GM18511 (cell line): ENCODE measurements at regions not wholly inside any gene's neighbourhood (a gene's known extent, or its start where the extent isn't known, plus 50 kb on each side); places are given as distances from the start of the nearest gene placed in this dataset.
"Not testable (repeated sequence)": the region's sequence is repeated elsewhere in the genome, so short reads cannot be mapped to it uniquely, and the experiment has no call there.

Experiments
- ATAC-seq: cut with Tn5 transposase; IDR thresholded peaks from one replicate; pipeline ENCODE4 v1.9.1; 2021; ENCODE audit warnings: mild to moderate bottlenecking, moderate library complexity; ENCODE audit not compliant: unreplicated experiment

DNA sequence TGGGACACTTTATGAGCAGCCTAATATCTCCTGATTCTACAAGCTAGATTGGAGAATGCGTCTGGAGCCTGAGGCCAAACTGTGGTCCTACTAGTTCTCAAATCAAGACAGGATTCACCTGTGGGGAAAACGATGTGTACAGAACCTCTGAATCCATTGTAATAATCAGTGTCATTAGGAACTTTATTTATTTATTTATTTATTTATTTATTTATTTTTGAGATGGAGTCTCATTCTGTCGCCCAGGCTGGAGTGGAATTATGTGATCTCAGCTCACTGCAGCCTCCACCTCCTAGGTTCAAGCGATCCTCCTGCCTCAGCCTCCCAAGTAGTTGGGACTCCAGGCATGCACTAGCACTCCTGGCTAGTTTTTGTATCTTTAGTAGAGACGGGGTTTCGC, 52.6 kb upstream of the KIF26B start:
- not testable (repeated sequence) for ATAC-seq

DNA sequence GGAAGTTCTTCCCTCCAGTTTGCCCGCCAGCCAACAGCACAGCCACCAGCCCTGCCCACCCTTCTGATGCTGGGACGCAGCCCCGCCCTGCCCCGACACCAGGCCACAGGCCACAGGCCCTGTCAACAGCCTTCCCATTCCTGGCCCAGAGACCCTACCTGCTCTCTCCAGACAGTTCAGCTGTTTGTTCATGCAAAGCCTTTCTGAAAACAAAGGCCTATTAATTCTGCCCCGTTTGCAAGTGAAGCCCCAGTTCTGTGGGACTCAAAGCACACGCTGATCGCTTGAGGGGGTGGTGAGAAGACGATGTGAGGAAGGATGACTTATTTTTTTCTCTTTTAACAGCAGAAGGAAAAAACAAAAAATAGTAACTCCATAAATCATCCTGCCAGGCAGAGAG, 55.4 kb upstream of the KIF26B start:
- ATAC-seq, result no peak

DNA sequence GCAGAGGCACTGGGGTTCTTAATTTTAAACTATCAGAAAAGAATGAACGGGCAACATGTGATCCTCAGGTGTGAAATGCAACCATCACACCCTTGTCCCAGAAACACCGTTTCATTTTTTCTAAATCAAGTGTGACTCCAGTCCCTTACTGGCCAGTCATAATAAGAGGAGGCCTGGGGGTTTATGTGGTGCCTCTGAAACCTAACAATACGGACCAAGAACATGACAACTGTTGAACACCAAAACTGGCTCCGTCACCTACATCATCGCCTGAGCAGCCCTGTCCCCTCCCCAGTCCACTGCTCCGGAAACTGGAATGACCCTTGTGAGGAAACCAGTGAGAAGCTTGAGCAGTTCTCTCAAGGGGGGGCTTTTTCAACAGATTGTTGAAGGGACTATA, 55.9 kb upstream of the KIF26B start:
- ATAC-seq, result no peak

DNA sequence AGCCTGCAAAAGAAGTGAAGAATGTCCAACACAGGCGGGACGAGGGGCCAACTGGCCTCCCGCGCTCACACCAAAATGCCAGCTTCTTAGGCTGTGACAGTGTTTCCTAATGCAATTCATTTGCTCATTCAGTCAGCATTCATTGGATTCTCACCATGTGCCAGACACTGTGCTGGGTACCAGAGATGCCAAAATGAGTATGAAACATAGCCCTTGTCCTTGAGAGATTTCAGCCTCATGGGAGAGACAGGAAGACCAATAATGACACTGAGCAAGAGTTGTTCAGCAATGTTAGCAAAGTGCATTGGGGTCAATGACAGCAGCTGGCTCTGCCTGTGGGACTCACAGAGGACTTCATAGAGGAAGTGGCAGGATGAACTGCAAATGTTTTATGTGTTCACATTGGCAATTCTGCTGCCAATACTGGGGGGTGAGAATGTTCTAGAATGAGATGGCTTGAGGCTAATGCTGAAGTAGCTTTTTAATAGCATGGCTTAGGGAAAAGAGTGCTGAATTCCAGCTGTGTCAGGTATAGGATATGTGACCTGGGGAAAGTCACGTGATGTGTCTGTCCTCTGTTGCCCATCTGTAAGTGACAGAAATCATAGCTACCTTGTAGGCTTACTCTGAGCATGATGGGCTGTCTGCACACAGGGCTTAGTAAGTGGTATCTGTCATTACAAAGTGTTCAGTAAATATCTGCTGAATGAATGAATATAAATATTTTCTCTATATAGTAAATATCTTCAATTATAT, 58.3 kb upstream of the KIF26B start:
- ATAC-seq, result no peak

DNA sequence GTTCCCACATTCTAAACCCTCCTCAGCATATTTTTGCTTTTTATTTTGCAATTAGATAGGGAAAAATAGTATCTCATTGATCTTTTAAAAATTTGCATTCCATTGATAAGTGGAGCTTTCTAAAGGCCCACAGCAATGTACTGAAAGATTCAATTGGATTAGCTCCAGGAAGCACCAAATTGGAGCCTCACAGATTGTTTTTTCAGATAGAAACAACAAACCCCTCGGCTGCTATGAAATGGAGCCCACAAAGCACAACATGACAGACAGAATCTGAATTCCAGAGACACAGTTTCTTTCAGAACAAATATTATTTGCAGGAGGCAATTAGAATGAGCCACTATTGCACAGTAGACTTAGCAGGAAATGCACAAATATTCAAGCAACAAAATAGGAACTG, 58.9 kb upstream of the KIF26B start:
- ATAC-seq, result no peak

DNA sequence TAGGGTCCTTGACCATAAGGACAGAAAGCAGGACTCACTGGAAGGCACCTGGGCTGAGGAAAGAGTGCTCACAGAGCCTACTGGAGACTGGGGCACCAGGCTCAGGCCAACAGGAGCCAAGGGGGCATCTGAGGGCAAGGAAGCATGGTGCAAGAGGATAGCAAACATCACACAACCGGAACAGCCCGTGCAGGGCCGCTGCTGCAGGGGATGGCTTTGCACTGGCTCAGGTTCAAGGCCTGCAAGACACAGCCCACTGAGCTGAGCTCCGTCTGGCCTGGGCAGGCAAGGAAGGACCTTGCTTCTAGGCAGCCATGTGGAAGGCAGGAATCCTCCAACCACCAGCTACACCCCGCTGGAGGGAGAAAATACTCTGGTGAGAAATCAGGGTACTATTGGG, 59.8 kb upstream of the KIF26B start:
- no peak for ATAC-seq

DNA sequence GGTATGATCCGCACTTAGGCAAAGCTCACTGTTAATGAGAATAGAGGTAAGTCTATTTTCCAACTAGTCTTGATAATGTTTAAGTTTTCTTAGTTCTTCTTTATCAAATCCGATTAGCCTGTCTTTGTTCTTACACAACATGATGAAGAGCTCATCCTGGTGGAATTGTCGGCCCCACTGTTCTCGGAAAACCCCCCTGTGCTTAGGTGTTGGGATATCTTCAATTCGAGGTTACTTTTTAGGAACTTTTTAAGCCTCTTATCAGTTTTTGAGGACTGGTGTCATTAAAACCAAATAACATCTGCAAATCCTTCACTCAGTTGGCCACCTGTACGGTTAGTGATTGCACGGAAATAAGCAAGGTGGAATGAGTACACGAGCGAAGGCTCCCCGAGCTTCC, 60.7 kb upstream of the KIF26B start:
- ATAC-seq, result no peak

DNA sequence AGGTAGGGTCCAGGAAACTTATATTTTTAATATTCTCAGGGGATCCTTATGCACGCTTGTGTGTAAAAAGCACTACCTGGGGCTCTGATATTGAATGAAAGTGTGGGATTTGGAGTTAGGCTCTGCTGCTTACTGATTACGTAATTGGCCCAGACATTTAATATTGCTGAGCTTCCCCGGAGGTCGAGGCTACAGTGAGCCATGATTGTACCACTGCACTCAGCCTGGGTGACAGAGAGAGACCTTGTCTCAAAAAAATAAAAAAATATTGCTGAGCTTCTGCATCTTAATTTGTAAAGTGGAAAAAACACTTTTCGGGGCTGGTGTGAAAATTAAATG, 62.2 kb upstream of the KIF26B start:
- no peak for ATAC-seq

DNA sequence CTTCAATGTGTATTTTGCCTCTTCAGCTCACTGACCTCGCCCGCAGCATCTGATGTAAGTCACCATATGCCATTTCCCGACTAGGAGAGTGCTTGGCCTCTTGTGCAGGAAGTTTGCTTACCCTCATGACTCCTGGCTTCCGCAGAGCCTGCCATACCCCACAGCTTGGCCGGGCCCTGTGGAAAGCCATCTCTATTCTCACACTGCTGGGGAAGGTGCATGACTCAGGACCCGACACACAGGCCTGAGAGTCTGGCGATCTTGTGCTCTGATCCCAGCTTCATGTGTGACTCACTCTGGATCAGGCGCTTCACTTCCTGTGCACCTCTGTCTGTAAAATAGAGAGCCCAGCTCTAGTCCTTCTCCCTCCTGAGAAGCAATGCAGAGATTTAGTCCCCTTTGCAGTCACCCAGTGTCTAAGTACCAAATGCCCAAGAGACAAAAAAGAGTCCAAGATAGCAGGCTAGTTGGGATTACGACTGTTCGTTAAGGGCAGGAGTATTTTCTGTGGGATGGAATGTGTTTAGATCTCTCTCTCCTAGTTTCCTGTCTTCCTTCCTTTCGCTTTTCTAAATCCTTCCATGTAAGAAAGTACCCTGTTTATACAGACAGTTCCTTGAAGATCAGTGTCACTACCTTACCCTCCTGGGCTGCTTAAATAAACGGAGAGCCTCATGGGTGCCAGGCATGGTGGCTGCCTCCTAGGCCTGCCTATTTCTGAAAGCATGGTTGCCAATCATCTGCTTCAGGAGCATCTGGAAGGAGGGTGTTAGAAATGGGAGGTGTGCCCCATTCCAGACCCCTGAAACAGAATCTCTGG, 62.8 kb upstream of the KIF26B start:
- ATAC-seq, result no peak

DNA sequence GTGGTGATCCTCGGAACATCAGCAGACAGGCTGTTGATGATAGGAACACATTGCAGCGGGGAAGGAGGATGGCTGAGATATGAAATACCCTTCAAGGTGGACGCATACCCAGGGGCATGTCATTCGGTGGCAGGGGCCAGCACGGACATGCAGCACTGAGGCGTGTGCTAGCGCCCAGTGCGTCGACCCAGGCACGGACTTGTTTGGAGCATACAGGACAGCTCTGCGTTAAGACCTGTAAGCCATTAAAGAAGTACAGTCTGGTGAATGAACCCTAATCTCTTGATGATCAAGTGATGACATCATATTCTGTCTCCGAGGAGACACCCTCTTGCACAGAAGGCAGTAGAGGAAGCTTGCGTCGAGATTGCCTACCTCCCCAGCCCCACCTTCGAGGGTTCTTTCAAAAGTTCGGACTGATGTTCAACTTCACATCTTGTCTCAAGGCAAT, 63.6 kb upstream of the KIF26B start:
- ATAC-seq, result no peak

DNA sequence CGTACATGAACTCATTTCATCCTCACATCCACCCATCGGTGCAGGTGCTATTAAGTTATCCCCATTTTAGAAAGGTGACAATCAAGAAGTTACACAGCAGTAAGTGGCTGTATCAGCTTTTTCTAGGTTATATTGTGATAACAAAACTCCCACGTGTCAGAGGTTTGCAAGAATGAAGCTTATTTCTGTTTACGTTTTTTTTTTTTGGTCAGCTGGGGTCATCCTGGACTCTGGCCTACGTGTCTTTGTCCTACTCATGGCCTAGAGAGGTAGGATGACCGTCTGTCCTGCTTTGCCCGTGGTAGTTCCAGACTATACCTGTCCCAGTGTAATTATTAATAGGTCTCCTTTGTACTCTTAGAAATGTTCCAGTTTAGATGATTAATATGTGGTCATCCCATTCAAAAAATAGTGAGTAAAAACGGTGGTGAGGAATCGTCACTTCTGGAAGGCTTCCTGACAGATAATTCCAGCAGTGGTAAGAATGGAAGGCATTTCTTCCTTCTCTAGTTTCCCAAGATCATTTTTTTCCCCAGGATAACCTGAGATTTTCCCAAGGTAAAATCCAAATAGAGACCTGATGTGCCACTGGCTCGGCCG, 64.2 kb upstream of the KIF26B start:
- no peak for ATAC-seq

DNA sequence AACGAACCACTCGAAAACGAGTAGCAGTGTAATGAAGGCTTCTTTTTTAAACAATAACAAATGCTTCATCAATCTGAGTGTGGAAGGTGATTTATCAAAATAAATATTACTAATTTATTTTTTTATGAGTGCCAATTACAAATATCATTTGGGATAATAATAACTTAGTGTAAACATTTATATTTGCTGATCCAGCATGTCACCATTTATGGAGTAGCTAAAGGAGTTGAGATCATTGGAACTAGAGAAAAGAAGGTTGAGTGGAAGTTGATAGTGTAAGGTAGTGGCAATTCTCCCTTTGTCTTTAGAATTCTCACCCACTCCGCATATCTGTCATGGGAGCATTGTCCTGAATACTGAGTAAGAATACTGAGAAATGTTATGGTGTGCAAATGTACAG, 67.1 kb upstream of the KIF26B start:
- no peak for ATAC-seq

DNA sequence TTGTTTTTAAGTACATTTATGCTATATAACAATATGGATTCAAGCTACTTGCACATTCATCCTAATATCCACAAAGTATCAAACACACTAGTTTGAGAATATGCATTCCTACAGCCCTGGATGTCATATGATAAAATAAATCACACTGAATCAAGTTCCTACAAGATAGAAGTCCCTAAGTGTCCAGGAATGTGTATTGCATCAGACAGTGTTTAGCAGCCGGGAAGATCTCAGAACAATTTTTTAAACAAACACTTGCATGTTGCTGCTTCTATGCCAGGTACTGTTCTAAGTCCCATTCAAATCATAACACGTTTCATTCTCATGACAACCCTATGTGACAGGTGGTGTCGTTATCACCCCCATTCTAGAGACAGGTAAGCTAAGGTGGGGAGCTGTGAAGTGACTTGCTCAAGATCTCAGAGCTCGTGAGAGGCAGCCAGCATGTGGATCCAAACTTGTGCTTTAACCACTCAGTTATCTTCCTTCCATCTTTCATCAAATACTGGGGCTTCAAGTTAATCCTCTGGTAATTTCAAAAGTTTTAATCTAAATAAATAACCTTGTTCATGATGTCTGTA, 68.3 kb upstream of the KIF26B start:
- no peak for ATAC-seq

DNA sequence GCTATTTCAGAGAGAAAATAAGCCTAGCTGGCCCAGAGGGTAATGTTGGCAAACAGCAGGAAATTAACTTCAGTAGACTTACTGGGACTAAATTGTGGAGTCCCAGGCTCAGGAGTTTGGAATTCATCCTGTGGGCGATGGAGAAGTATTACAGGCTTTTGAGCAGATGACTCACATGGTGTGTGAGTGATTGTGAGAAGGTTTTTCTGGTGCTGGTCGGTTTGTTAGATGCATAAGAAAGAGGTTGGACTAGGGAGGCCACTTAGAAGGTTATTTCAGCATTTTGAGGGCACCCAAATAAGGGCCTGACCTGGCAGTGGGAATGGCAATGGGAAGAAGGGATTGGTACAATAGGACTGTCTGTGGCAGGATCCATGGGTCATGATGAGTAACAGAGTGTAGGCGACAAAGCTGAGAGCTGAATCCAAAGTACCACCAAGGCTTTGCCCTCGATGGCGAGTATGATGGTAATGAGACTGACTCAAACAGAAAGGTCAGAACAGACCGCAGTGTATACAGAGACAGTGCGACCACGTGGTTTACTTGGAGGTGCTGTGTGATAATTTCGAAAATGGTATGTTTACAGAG, 69.2 kb upstream of the KIF26B start:
- no peak for ATAC-seq

DNA sequence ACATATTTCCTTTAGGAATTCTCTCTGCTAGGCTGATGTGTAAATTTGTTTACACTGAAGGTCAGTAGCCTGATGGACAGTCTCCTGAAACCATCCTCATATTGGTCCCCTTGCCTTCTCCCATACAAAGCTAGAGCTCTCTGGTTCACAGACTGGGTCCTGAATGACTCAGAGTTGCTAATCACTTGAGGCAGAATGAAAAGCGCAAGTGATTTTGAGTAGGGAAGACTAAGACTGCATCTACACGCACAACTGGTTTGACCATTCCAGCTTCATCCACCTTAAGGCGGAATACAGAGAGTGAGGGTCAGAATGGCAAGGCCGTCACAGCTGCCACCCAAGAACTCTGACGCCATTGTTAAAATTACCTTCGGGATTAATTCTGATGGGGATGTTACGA, 70.2 kb upstream of the KIF26B start:
- no peak for ATAC-seq

DNA sequence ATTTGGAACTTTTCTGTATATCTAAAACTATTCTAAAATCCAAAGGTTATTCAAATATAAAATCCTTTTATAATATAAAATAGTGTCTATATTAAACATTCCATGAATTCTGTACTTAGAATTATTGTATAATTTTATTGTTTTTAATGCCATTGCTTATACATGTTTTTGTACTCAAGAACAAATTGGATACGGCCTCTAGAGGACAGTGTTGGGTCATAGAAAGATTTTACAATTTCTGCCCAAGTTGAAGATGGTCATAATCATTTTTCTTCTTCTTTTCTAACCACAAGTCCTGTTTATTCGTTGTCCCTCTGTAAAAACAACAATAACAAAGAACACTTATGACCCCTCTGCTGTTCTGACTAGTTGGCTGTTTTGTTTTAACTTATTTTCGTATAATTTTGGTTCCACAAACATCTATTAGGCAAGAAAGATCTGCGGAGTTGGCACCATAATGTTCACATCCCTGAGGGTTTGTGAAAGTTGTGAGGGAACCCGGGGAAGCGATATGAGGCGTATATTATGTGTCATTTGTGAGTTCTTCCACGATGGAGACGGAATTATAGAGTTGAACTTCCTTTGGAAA, 75.7 kb upstream of the KIF26B start:
- no peak for ATAC-seq

DNA sequence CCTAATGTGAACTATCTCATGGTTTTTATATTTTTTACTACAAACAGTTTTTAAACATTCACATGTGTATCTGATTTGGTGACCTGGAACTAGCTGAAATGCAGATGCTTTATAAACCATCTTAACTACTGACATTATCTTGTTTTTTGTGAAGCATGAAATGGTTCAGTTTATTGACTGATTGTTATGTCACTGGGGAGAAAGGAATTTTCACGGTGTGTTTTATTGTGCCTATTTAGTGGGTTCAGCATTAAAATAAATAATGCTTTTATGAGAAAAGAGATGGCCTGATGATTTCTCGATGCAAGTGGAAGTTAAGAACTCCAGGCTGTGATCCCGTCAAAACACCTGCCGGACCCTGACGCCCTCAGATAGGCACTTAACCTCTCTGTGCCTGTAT, 79.9 kb upstream of the KIF26B start:
- no peak for ATAC-seq

DNA sequence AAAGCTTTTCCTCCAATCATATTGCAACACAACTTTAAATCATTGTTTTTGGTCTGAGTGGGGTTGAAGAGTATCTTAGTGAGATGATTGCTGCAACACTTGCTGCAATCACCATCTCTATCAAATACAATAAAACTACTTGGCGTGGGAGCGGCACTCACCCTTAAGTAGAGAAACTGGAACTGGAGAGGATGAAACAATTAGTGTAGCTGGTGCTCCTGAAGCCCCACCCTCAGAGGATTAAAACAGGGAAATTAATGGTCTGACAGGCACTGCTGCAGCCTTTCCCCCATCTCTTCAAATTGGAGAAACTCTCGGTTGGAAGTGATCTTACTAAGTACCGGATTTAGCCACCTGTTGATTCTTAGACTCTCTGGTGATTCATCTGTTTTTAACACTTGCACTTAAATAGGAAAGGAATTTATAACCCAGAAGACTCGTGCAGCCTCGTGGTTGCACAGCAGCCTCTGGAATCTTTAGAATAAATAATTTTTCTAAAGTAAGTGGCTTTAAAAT, 80.5 kb upstream of the KIF26B start:
- ATAC-seq, result no peak

DNA sequence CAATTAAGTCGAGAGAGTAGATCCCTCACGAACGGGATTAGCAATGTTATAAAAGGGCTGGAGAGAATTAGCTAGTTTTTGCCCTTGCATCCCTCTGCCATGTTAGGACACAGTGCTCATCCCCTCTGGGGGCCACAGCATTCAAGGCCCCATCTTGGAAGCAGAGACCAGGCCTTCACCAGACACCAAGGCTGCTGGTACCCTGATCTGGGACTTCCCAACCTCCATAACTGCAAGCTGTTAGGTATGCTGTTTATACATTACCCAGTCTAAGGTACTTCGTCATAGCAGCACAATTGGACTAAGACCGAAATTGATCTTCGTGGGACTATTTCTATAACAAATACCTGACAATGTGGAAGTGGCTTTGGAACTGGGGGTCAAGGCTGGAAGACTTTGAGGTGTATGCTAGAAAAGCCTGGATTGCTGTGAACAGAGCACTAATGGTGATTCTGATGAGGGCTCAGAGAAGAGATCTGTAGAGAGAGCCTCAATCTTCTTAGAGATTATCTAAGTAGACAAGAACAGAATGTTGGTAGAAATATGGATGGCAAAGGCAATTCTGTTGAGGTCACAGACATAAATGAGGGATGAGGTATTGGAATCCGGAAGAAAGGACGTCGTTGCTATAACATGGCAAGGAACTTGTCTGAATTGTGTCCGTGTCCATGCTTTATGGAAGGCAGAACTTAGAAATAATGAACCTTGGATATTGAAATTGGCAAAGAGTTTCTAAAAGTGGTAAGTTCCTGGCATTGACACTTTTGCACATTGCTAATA, 83.8 kb upstream of the KIF26B start:
- no peak for ATAC-seq

DNA sequence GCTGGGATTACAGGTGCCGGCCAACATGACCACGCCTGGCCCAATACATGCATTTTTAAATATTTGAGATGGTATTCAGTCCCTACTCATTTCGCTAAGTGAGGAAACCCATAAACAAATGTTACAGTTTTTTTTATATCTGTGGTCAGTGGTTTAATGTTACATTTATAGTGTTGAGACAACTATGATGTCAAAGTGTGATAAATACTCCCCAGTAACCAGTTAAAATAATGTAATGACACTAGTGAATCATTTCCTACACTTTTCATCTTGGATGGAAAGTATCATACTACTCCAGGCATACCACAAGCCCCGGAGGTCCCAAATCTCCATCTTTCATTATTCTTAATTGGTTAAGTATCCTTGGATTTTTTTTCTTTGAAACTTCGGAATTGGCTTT, 87.5 kb upstream of the KIF26B start:
- ATAC-seq, result no peak
